SU-DHL-6 (cell line): ENCODE measurements at regions not wholly inside any gene's neighbourhood (a gene's known extent, or its start where the extent isn't known, plus 50 kb on each side); places are given as distances from the start of the nearest gene placed in this dataset.
"Not testable (repeated sequence)": the region's sequence is repeated elsewhere in the genome, so short reads cannot be mapped to it uniquely, and the experiment has no call there.

Source experiments
- CTCF ChIP-seq: fragments of 200-600 bp; sonication (generic); IDR thresholded peaks from one replicate; pipeline ENCODE4 v1.5.1; 2017; ENCODE audit warnings: antibody characterized with exemption, mild to moderate bottlenecking, low read length, moderate library complexity; ENCODE audit not compliant: insufficient read depth, poor library complexity, severe bottlenecking
- EZH2phosphoT487 ChIP-seq: fragments of 200-600 bp; sonication (generic), shearing (Covaris generic); conservative IDR thresholded peaks from 2 replicates; pipeline ENCODE4 v1.6.1; 2018; ENCODE audit warnings: mild to moderate bottlenecking, antibody characterized with exemption, low read length, moderate library complexity, mixed read lengths

- not testable (repeated sequence) for TF ChIP-seq CTCF, EZH2phosphoT487
Measured at GRCh38 chr4:188678691-188679090, 539.5 kb downstream of the TRIML1 start.
